OCI-LY3 (cell line): ENCODE measurements at regions not wholly inside any gene's neighbourhood (a gene's known extent, or its start where the extent isn't known, plus 50 kb on each side); places are given as distances from the start of the nearest gene placed in this dataset.

Source experiments
- H2AFZ ChIP-seq: fragments of 200-600, 300-600 bp; shearing (Covaris generic); 2 replicates; pipeline ENCODE4 v1.6.0; 2014; ENCODE audit warnings: antibody characterized with exemption, low read depth, low read length
- H3K27ac ChIP-seq: fragments of 200-600, 300-600 bp; sonication (generic); 2 replicates; pipeline ENCODE4 v1.5.1; 2014; ENCODE audit warnings: mild to moderate bottlenecking, low read length, moderate library complexity, mixed read lengths
- H3K27me3 ChIP-seq: fragments of 200-600, 300-600 bp; sonication (generic); 2 replicates; pipeline ENCODE4 v1.6.1; 2014; ENCODE audit warnings: low read depth, low read length, mixed read lengths
- H3K36me3 ChIP-seq: fragments of 200-600, 300-600 bp; sonication (generic); replicated peaks from 2 replicates; pipeline ENCODE3; 2014; ENCODE audit warnings: low read depth, low read length, mixed read lengths
- H3K4me1 ChIP-seq: fragments of 300-600, 200-600 bp; sonication (generic); 2 replicates; pipeline ENCODE4 v1.6.1; 2014; ENCODE audit warnings: low read length, mixed read lengths
- H3K4me2 ChIP-seq: fragments of 200-600, 300-600 bp; sonication (generic); 2 replicates; pipeline ENCODE4 v1.6.1; 2014; ENCODE audit warnings: low read length, mixed read lengths
- H3K4me3 ChIP-seq: fragments of 300-600, 200-600 bp; sonication (generic); 2 replicates; pipeline ENCODE4 v1.5.1; 2014; ENCODE audit warnings: antibody characterized with exemption, mild to moderate bottlenecking, low read length, moderate library complexity
- H3K79me2 ChIP-seq: fragments of 300-600, 200-600 bp; shearing (Covaris generic); 2 replicates; pipeline ENCODE4 v1.6.1; 2014; ENCODE audit warnings: mild to moderate bottlenecking, low read length, mixed read lengths
- H3K9ac ChIP-seq: fragments of 300-600, 200-600 bp; shearing (Covaris generic); 2 replicates; pipeline ENCODE4 v1.6.0; 2014; ENCODE audit warnings: mild to moderate bottlenecking, low read length, moderate library complexity
- H3K9me3 ChIP-seq: fragments of 200-600, 300-600 bp; shearing (Covaris generic); 2 replicates; pipeline ENCODE4 v1.6.1; 2014; ENCODE audit warnings: low read length, mixed read lengths; ENCODE audit not compliant: insufficient read depth
- H4K20me1 ChIP-seq: fragments of 200-600, 300-600 bp; sonication (generic); 2 replicates; pipeline ENCODE4 v1.6.1; 2016; ENCODE audit warnings: low read length, mixed read lengths; ENCODE audit not compliant: insufficient read depth
- EZH2phosphoT487 ChIP-seq: fragments of 200-600 bp; shearing (Covaris generic); IDR thresholded peaks from 2 replicates; pipeline ENCODE4 v1.6.1; 2018; ENCODE audit warnings: antibody characterized with exemption, mixed run types, low read depth
- TF ChIP-seq, protein P1 (sequence below): fragments of 200-600, 300-600 bp; sonication (generic); IDR thresholded peaks from 2 replicates; pipeline ENCODE4 v1.5.1; 2014; ENCODE audit warnings: antibody characterized with exemption, low read length, low read depth

DNA sequence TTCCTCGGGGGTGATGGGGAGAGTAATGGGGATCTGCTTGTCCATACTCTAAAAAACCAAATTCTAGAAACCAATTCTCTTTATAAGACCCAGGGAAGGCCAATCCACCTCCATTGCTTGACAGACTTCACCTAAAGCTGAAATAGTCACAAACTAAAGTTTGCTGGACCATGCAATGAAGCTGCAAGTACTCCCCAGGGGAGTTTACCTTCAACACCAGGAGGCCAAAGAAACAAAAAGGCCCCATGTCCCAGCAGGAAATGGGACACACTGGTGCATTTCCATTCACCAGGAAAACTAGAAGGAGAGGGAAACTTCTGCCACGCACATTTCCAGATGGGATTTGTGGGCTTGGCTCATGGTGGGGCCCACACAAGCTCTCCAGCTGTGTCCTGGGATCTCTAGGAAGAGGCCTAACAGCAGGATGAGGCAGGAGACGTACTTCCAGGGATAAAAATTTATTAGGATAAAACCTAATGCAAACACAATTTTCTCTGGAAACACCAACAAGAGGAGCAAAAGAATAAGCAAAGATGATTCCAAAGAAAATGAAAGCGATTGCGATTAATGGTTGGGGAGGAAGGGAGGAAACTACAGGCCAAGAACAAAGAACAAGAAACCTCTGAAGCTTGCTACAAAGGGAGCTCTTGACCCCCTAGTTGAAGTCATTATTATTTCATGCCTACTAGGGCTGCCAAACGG is 238.0 kb upstream of the LRTM1 start:
- Histone ChIP-seq H3K27me3 (no peaks in the 10 kb centered on the region), H3K27ac (no peak overlapping the region), H3K4me1 (no peaks in the 10 kb centered on the region), H3K79me2 (no peaks in the 10 kb centered on the region), H2AFZ (no peak overlapping the region), H3K4me3 (no peak overlapping the region), H3K9me3 (no peaks in the 10 kb centered on the region), H3K9ac (no peak overlapping the region), H3K4me2 (no peak overlapping the region), H3K36me3 (no peaks in the 10 kb centered on the region), H4K20me1 (0 out of 2 replicates have a peak, but pooled peaks cover 2% of the 10 kb centered on the region)
- TF ChIP-seq EZH2phosphoT487: no peak
- TF ChIP-seq, protein P1, sequence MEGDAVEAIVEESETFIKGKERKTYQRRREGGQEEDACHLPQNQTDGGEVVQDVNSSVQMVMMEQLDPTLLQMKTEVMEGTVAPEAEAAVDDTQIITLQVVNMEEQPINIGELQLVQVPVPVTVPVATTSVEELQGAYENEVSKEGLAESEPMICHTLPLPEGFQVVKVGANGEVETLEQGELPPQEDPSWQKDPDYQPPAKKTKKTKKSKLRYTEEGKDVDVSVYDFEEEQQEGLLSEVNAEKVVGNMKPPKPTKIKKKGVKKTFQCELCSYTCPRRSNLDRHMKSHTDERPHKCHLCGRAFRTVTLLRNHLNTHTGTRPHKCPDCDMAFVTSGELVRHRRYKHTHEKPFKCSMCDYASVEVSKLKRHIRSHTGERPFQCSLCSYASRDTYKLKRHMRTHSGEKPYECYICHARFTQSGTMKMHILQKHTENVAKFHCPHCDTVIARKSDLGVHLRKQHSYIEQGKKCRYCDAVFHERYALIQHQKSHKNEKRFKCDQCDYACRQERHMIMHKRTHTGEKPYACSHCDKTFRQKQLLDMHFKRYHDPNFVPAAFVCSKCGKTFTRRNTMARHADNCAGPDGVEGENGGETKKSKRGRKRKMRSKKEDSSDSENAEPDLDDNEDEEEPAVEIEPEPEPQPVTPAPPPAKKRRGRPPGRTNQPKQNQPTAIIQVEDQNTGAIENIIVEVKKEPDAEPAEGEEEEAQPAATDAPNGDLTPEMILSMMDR: no peak

DNA sequence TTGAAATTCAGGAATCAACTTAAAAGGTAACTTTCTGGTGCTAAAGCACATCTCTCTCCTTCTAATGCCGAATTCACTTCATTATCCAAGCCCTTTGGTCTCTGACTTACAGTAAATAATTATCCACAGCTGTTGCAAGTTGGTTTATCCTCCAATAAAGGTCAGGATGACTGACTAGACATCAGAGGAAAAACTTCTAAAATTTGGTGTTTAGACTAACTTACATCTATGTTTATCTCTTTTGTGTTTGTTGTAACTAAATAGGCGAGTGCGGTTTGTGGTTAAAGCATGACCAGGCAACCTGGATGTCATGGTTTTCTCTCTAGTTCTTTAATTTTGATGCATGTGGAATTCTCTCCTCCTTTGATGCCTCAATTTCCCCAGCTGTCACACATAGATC is 237.4 kb upstream of the LRTM1 start:
- TF ChIP-seq, protein P1: no peak
- TF ChIP-seq EZH2phosphoT487: no peak
- Histone ChIP-seq H3K4me2 (no peak overlapping the region), H3K27ac (no peak overlapping the region), H3K79me2 (no peaks in the 10 kb centered on the region), H3K4me3 (no peak overlapping the region), H4K20me1 (0 out of 2 replicates have a peak, but pooled peaks cover 2% of the 10 kb centered on the region), H3K4me1 (no peaks in the 10 kb centered on the region), H3K9me3 (no peaks in the 10 kb centered on the region), H3K36me3 (no peaks in the 10 kb centered on the region), H2AFZ (no peak overlapping the region), H3K27me3 (no peaks in the 10 kb centered on the region), H3K9ac (no peak overlapping the region)

DNA sequence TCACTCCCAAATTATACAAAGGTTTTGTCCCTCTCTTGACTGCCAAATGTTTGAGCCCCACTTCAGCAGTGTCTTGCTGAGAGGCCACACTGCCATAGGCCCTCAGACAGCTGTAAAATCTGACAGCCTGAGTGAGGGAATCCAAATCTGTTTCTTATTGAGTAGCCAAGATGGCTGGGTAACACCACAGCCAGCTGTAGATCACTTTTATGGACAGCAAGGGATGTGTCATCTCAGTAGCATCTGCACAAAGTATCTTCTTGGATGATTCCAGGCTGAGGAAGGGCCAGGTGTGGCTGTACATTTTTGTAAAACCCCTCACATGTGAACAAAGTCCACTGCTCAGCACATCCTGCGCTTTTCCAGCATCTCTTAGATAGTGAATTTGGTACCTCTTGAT is 237.0 kb upstream of the LRTM1 start:
- no peaks in the 10 kb centered on the region for H3K9me3 ChIP-seq

DNA sequence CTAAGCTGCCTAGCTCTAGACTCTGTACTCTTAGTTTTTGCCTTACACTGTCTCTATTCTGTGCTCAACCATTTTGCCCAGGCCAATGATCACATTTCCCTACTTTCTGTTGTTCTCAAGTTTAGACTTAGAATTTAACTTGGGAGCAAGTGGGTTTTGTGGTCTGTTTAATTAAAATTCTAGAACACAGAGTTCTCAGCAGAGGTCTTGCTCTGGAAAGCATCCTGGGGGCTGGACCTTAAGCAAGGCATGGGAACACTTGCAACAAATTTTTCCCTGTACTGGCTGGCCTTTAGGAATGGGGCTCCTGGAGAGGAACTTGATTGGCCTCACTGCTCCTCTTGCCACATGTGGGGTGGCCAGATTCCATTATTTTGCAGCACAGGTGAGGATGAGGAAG is 236.3 kb upstream of the LRTM1 start:
- no peaks in the 10 kb centered on the region for H3K9me3 ChIP-seq
- no peaks in the 10 kb centered on the region for H3K4me1 ChIP-seq
- no peaks in the 10 kb centered on the region for H3K27me3 ChIP-seq
- 0 out of 2 replicates have a peak, but pooled peaks cover 2% of the 10 kb centered on the region for H4K20me1 ChIP-seq
- TF ChIP-seq EZH2phosphoT487: no peak
- TF ChIP-seq, protein P1: no peak
- H3K9ac ChIP-seq: no peak overlapping the region
- no peak overlapping the region for H3K4me3 ChIP-seq
- no peak overlapping the region for H3K27ac ChIP-seq
- no peaks in the 10 kb centered on the region for H3K36me3 ChIP-seq
- H2AFZ ChIP-seq: no peak overlapping the region
- no peak overlapping the region for H3K4me2 ChIP-seq
- H3K79me2 ChIP-seq: no peaks in the 10 kb centered on the region

More for the DNA sequence above, 237.0 kb upstream of the LRTM1 start:
- no peaks in the 10 kb centered on the region for H3K4me1 ChIP-seq
- no peak overlapping the region for H3K9ac ChIP-seq
- no peak overlapping the region for H3K27ac ChIP-seq
- no peaks in the 10 kb centered on the region for H3K79me2 ChIP-seq
- TF ChIP-seq, protein P1: no peak
- TF ChIP-seq EZH2phosphoT487: no peak
- no peak overlapping the region for H2AFZ ChIP-seq
- H3K36me3 ChIP-seq: no peaks in the 10 kb centered on the region
- no peak overlapping the region for H3K4me2 ChIP-seq
- H4K20me1 ChIP-seq: 0 out of 2 replicates have a peak, but pooled peaks cover 2% of the 10 kb centered on the region
- H3K4me3 ChIP-seq: no peak overlapping the region
- H3K27me3 ChIP-seq: no peaks in the 10 kb centered on the region
